HCT116 (cell line): ENCODE measurements at regions not wholly inside any gene's neighbourhood (a gene's known extent, or its start where the extent isn't known, plus 50 kb on each side); places are given as distances from the start of the nearest gene placed in this dataset.

Experiments used
- ATAC-seq: fragments of 200-7000 bp; cut with Tn5 transposase; 2 replicates; pipeline ENCODE4 v1.9.1; 2020; ENCODE audit warnings: mild to moderate bottlenecking, moderate library complexity
- BruUV-seq: library from RNA; stranded (reverse); fragments of 400-500 nt; replicated peaks from 2 replicates; lab custom pipeline; 2021; lab: Mats Ljungman, UMichigan
- CTCF ChIA-PET: fragments of 300-600 bp; sonication (Branson Sonifier 250); formaldehyde crosslinking; loops from one replicate; lab custom pipeline; 2021; ENCODE audit warnings: antibody characterized with exemption; lab: Charles Lee
- POLR2A ChIA-PET: fragments of 300-600, 350-600 bp; sonication (Branson Sonifier 250); formaldehyde crosslinking; loops from one replicate; lab custom pipeline; 2021; ENCODE audit warnings: antibody characterized with exemption; lab: Charles Lee
- RAD21 ChIA-PET, 2 experiments: fragments of 300-600 bp; sonication (Branson Sonifier 250); formaldehyde crosslinking; loops; one replicate each; lab custom pipeline; 2023; ENCODE audit warnings: low total read pairs in 2 of 2; ENCODE audit not compliant: uncharacterized antibody in 2 of 2, unreplicated experiment in 2 of 2, low non-redundant PET in 1 of 2; lab: Charles Lee
- DNase-seq: peaks from one replicate; pipeline ENCODE4 v3.0.0-alpha.2; 2010; ENCODE audit warnings: low read depth, low spot score
- H2AFZ ChIP-seq: fragments of 200-600 bp; shearing (Covaris generic), sonication (generic); 2 replicates; pipeline ENCODE4 v1.6.1; 2017; ENCODE audit warnings: low read depth, mixed run types, mixed read lengths, antibody characterized with exemption, low read length; ENCODE audit not compliant: poor library complexity, severe bottlenecking
- H3K27ac ChIP-seq: 2 replicates; pipeline ENCODE4 v1.5.1; 2012; ENCODE audit warnings: low read depth, low read length
- H3K27me3 ChIP-seq: fragments of 200-600 bp; sonication (generic); 2 replicates; pipeline ENCODE4 v1.6.1; 2016; ENCODE audit warnings: mixed run types, low read length, mixed read lengths; ENCODE audit not compliant: insufficient read depth
- H3K36me3 ChIP-seq, 2 experiments: fragments of 200-500 bp in 1 of 2; fragments of 200-600 bp in 1 of 2; sonication (Bioruptor generic) in 1 of 2; sonication (generic) in 1 of 2; 2 replicates each; pipeline versions ENCODE4 v1.5.1 to v1.6.1; 2014 to 2016; ENCODE audit warnings: low read length in 2 of 2, inconsistent platforms in 1 of 2, mixed read lengths in 1 of 2, mixed run types in 1 of 2; ENCODE audit not compliant: insufficient read depth in 2 of 2, control insufficient read depth in 1 of 2
- H3K4me1 ChIP-seq, 2 experiments: fragments of 200-600 bp in 1 of 2; sonication (generic) in 1 of 2; 2 replicates each; pipeline versions ENCODE4 v1.5.1 to v1.6.1; 2012 to 2017; ENCODE audit warnings: low read length in 2 of 2, inconsistent platforms in 1 of 2, mild to moderate bottlenecking in 1 of 2, mixed read lengths in 1 of 2, mixed run types in 1 of 2, moderate library complexity in 1 of 2; ENCODE audit not compliant: insufficient read depth in 2 of 2, control insufficient read depth in 1 of 2
- H3K4me2 ChIP-seq: fragments of 200-600 bp; sonication (generic); 2 replicates; pipeline ENCODE4 v1.6.1; 2017; ENCODE audit warnings: mixed run types, low read length, mixed read lengths
- H3K4me3 ChIP-seq, 2 experiments: fragments of 200-600 bp in 1 of 2; sonication (generic) in 1 of 2; replicated peaks in 1 of 2; 2 replicates each; pipeline ENCODE4 v1.5.1; 2011 to 2016; ENCODE audit warnings: low read length in 2 of 2, control low read depth in 1 of 2, low read depth in 1 of 2, mild to moderate bottlenecking in 1 of 2, mixed read lengths in 1 of 2, mixed run types in 1 of 2
- H3K79me2 ChIP-seq: fragments of 200-600 bp; sonication (generic); 2 replicates; pipeline ENCODE4 v1.6.1; 2017; ENCODE audit warnings: mild to moderate bottlenecking, mixed run types, low read length, moderate library complexity, mixed read lengths; ENCODE audit not compliant: insufficient read depth
- H3K9ac ChIP-seq: fragments of 200-600 bp; sonication (generic); 2 replicates; pipeline ENCODE4 v1.6.1; 2016; ENCODE audit warnings: low read length, mixed read lengths
- H3K9me2 ChIP-seq: fragments of 200-600 bp; sonication (generic), shearing (Covaris generic); 2 replicates; pipeline ENCODE4 v1.6.1; 2017; ENCODE audit warnings: mixed run types, mild to moderate bottlenecking, moderate library complexity; ENCODE audit not compliant: insufficient read depth
- H3K9me3 ChIP-seq, 2 experiments: fragments of 200-500 bp in 1 of 2; fragments of 200-600 bp in 1 of 2; sonication (Bioruptor generic) in 1 of 2; sonication (generic) in 1 of 2; 2 replicates each; pipeline ENCODE4 v1.6.1; 2014 to 2017; ENCODE audit warnings: low read length in 2 of 2, mixed read lengths in 2 of 2, inconsistent platforms in 1 of 2, low read depth in 1 of 2, mild to moderate bottlenecking in 1 of 2, mixed run types in 1 of 2, moderate library complexity in 1 of 2; ENCODE audit not compliant: control insufficient read depth in 1 of 2, insufficient read depth in 1 of 2
- H4K20me1 ChIP-seq: fragments of 200-600 bp; sonication (generic), shearing (Covaris generic); 2 replicates; pipeline ENCODE4 v1.6.1; 2017; ENCODE audit warnings: mixed run types, mild to moderate bottlenecking, moderate library complexity; ENCODE audit not compliant: insufficient read depth
- CTCF ChIP-seq, 3 experiments: fragments of 200-600 bp in 1 of 3; sonication (generic) in 1 of 3; IDR thresholded peaks in 2 of 3; conservative IDR thresholded peaks in 1 of 3; 2 replicates each; pipeline ENCODE4 v1.5.1; 2012 to 2017; ENCODE audit warnings: low read depth in 2 of 3, low read length in 2 of 3, antibody characterized with exemption in 1 of 3, borderline replicate concordance in 1 of 3, control low read depth in 1 of 3, mild to moderate bottlenecking in 1 of 3, mixed read lengths in 1 of 3, mixed run types in 1 of 3, moderate library complexity in 1 of 3; ENCODE audit not compliant: insufficient read depth in 1 of 3
- POLR2AphosphoS5 ChIP-seq: IDR thresholded peaks from 2 replicates; pipeline ENCODE4 v1.6.1; 2011; ENCODE audit warnings: mild to moderate bottlenecking, low read depth, low read length, moderate library complexity
- REST ChIP-seq: IDR thresholded peaks from 2 replicates; pipeline ENCODE4 v1.6.1; 2012; ENCODE audit warnings: low read depth
- ZFX ChIP-seq: fragments of 450-650 bp; IDR thresholded peaks from 2 replicates; pipeline ENCODE4 v1.6.1; 2017
- intact Hi-C: fragments of 100-400 bp; cut with micrococcal nuclease; formaldehyde crosslinking; loops from 2 replicates; pipeline ENCODE4 v1.10.0; 2022

GRCh38 chr2:226647621-226648518 lies 151.8 kb downstream of the IRS1 start (continued):
- TF ChIP-seq CTCF (IDR thresholded peaks at IDR 0.05 in 2 of 3, conservative IDR thresholded peaks at IDR 0.05 in 1 of 3; ENCODE audit: borderline replicate concordance in 1 of 3, insufficient read depth in 1 of 3, low read depth in 2 of 3, low read length in 2 of 3): no peak
- TF ChIP-seq ZFX: no peak
- TF ChIP-seq REST: no peak

- Histone ChIP-seq H3K4me2 (peak overlapping the region; percentile 5), H3K4me1 (peaks cover 37 to 70% of the 10 kb centered on the region in 2 experiments), H3K4me3 (no peak overlapping the region), H3K27ac (peak overlapping the region; percentile 98), H3K9ac (peak overlapping the region; percentile 47), H3K36me3 (peaks cover 0 to 27% of the 10 kb centered on the region in 2 experiments; a peak in 2 of 4 replicates), H4K20me1 (no peaks in the 10 kb centered on the region), H3K79me2 (peaks cover 60% of the 10 kb centered on the region), H2AFZ (no peak overlapping the region), H3K9me2 (no peaks in the 10 kb centered on the region), H3K9me3 (peaks cover 5 to 19% of the 10 kb centered on the region in 2 experiments; a peak in 2 of 4 replicates), H3K27me3 (no peaks in the 10 kb centered on the region)
- POLR2A ChIA-PET: interaction anchor here (1.8 kb wide), 1 partner anchor 9 kb away, joined by 4 read pairs; no protein-coding TSS in a partner anchor
- TF ChIP-seq POLR2AphosphoS5: peak; percentile 33; the same call in 1 of the 2 replicates
- no peak for TF ChIP-seq REST
- CTCF ChIA-PET: no interaction called here
- ATAC-seq (0 out of 2 replicates have a peak, but pooled peaks have one; percentile 21), DNase-seq (no peak)
- RAD21 ChIA-PET: no interaction called here
- BruUV-seq: no TSS peak
- intact Hi-C loops: no loop called here
Observed at GRCh38 chr2:226644399-226644865, 155.2 kb downstream of the IRS1 start.
